Fibroblast of pulmonary artery (primary cell): ENCODE measurements at regions not wholly inside any gene's neighbourhood (a gene's known extent, or its start where the extent isn't known, plus 50 kb on each side); places are given as distances from the start of the nearest gene placed in this dataset.
A peak's percentile ranks its signal among the peaks of the same experiment; 100 is the strongest.

ENCODE experiments used
- DNase-seq: peaks from one replicate; pipeline ENCODE4 v3.0.0-alpha.2; 2010; ENCODE audit warnings: low read depth
- H3K4me3 ChIP-seq: replicated peaks from 2 replicates; pipeline ENCODE4 v1.5.1; 2011; ENCODE audit warnings: low read depth, mild to moderate bottlenecking, control low read depth, low read length, moderate library complexity
- TF ChIP-seq, protein P1 (sequence below): IDR thresholded peaks from 2 replicates; pipeline ENCODE4 v1.5.1; 2011; ENCODE audit warnings: mild to moderate bottlenecking, control low read depth, low read length, inconsistent platforms; ENCODE audit errors: missing control alignments

DNA sequence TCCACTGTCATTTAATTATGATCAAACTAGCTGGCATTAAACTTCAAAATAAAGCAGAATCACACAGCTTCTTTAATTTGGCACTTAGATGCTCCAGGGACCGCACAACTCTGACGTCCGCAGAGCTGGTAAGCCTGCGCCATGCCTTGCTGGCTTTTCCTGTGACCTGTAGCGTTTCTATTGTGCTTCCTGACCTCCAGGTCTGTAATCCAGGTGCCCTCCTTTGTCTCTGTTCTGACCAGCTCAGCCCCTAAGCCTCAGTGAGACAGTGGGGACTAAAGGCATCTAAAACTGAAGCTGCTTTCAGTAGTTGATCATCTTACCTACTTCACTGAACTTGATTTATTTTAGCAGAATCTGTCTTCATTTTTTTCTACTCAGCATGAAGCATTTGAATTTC lies 249.7 kb upstream of the RGPD4 start:
- no peak for DNase-seq
- H3K4me3 ChIP-seq: no peak overlapping the region
- TF ChIP-seq, protein P1, sequence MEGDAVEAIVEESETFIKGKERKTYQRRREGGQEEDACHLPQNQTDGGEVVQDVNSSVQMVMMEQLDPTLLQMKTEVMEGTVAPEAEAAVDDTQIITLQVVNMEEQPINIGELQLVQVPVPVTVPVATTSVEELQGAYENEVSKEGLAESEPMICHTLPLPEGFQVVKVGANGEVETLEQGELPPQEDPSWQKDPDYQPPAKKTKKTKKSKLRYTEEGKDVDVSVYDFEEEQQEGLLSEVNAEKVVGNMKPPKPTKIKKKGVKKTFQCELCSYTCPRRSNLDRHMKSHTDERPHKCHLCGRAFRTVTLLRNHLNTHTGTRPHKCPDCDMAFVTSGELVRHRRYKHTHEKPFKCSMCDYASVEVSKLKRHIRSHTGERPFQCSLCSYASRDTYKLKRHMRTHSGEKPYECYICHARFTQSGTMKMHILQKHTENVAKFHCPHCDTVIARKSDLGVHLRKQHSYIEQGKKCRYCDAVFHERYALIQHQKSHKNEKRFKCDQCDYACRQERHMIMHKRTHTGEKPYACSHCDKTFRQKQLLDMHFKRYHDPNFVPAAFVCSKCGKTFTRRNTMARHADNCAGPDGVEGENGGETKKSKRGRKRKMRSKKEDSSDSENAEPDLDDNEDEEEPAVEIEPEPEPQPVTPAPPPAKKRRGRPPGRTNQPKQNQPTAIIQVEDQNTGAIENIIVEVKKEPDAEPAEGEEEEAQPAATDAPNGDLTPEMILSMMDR: no peak

DNA sequence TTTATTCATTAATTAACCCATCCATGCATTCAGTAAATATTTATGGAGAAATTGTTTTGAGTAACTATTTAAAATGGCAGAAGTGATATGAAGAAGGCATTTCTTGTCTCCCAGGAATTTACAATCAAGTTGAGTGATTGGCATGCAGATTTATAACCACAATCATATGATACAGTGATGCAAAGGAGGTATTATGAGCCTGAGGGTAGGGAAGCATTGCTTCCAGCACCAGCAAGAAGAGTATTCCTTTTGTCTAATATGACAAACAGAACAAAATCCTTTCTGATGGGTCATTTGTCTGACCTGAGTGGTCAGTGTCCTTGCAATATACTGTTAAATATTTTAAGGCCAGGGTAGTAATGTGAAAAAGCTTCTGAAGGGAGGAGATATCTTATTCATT lies 244.2 kb upstream of the RGPD4 start:
- no peak overlapping the region for H3K4me3 ChIP-seq
- TF ChIP-seq, protein P1: no peak
- DNase-seq: no peak

DNA sequence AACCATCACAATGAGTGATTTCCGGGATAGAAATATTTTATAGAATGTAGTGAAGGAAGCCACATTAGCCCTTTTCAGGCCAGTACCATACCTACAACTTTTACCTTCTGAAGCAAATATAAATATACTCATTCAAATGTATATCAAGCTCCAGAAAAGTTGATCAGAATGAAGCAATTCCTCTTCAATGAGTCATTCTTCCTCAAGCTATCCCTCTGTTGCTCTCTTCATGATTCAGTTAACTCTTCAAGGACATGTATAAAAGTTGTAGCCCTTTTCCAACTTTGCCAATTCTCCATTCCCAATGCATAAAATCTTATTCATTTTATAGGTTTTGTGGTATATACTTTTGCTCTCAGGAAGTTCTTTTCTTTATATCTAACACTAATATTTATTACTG lies 242.1 kb upstream of the RGPD4 start:
- TF ChIP-seq, protein P1: no peak
- H3K4me3 ChIP-seq: no peak overlapping the region
- peak; percentile 57 for DNase-seq

DNA sequence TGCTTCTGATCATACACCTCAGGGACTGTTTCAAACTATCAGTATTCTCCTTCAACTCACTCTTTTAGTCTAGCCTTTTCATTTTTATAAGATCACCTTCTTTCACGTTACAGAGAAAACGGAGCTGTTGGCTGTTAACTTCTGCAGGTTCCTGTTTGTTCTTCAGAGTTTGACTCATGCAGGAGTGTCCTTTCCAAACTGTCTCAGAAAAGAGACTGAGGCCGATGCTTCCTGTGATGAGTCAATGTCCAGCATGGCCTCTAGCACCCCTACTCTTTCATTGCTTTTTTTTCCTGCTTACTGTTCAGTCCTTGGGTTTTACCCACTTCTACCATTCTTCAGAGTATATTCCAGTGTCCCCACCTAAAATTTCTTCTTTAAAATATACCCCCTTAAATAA lies 240.8 kb upstream of the RGPD4 start:
- peak; percentile 33 for DNase-seq
- H3K4me3 ChIP-seq: no peak overlapping the region
- TF ChIP-seq, protein P1: no peak

DNA sequence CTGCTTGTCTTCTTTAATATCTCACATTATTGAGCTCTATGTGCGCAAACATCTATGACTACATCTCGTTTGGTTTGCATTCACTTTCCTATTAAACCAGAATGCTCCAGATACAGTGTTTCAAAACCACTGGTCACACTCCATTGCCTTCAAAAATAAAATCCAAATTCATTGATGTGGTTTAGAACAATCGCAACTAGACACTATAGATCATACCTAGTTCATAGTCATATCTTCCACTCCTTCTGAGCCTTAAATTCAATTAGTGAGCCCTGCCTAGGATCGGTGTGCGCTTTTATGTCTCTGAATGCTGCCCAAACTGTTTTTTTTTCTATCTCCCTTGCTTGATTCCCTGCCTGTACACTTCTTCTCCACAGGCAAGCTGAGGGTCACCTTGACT lies 238.5 kb upstream of the RGPD4 start:
- TF ChIP-seq, protein P1: no peak
- no peak overlapping the region for H3K4me3 ChIP-seq

DNA sequence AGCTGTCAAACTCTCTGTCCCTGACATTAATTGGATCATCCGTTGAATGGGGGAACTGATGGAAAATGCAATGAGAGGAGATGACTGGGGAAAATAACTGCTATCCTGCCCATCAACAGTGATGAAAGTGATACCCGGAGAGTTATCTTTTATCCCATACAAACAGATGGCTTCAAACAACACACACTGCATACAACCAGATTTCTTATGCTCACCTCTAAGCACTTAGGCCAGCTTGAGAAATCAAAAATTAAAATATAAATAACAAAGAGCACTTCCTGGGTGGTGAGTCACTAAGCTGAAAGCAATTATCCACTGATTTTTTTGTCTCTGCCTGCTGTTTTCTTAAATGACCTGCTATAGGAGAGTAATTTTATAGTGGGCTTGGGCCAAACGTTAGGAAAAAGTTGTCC lies 237.6 kb upstream of the RGPD4 start:
- TF ChIP-seq, protein P1: no peak
- H3K4me3 ChIP-seq: no peak overlapping the region
- peak; percentile 31 for DNase-seq

More for the DNA sequence above, 238.5 kb upstream of the RGPD4 start:
- no peak for DNase-seq

DNA sequence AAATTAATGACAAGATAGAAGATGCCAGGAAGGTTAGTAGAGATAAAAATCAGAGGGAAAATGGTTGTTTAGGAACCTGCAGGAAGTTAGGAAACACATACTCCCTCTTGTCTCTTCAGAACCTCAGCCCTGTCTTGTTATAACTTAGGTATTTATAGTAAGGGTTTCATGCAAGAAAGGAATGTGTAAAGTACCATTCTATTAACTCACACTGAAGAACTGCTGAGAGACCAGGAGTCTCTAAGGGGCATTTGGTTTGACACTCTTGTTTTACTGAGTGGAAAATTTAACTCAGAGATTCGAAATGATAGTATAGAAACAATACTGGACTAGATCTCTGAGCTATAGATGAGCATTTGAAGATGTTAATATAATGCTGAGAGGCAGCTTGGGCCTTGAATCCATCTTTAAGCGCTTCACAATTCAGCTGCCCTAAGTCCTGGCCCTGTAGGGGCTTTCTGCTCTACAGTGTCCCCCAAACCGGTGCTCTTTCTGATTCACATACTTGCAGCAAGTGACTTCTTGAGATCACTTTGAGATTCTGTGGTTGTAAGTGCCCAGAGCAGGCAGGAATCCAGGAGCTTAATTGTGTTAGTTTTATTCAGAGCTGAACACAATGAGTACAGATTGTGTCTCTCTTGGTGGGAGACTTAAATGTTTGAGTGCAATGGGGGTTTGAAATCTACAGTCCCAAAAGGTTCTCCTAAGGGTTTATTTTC lies 235.0 kb upstream of the RGPD4 start:
- peak; percentile 31 for DNase-seq
- TF ChIP-seq, protein P1: no peak
- no peak overlapping the region for H3K4me3 ChIP-seq
